Body of pancreas (tissue), 4 donors: ENCODE measurements at regions not wholly inside any gene's neighbourhood (a gene's known extent, or its start where the extent isn't known, plus 50 kb on each side); places are given as distances from the start of the nearest gene placed in this dataset.

Experiments
- CTCF ChIP-seq, 7 experiments: fragments of 450-650 bp in 4 of 7; fragments of 200-600 bp in 3 of 7; sonication (generic) in 3 of 7; IDR thresholded peaks; one replicate each; pipeline ENCODE4 v1.5.1; 2016 to 2019; ENCODE audit warnings: antibody characterized with exemption in 7 of 7
- POLR2A ChIP-seq, 3 donors: fragments of 450-650 bp; IDR thresholded peaks; one replicate each; pipeline ENCODE4 v1.6.1; 2016; ENCODE audit warnings: antibody characterized with exemption in 3 of 3, mild to moderate bottlenecking in 2 of 3

GRCh38 chr20:52880259-52880658 lies 91.9 kb upstream of the TSHZ2 start:
- TF ChIP-seq CTCF (IDR thresholded peaks at IDR 0.05) (no peak), POLR2A (IDR thresholded peaks at IDR 0.05) (no peak)
